ENCODE measurements at regions not wholly inside any gene's neighbourhood (a gene's known extent, or its start where the extent isn't known, plus 50 kb on each side); places are given as distances from the start of the nearest gene placed in this dataset.

GRCh38 chr2:224310943-224311625 is 90.8 kb downstream of the FAM124B start:
- no peak overlapping the region for H3K27ac Mint-ChIP-seq
- H3K27me3 Mint-ChIP-seq (ENCODE audit: low read depth): peaks cover 9% of the 10 kb centered on the region
- no peaks in the 10 kb centered on the region for H3K36me3 Mint-ChIP-seq

DNA sequence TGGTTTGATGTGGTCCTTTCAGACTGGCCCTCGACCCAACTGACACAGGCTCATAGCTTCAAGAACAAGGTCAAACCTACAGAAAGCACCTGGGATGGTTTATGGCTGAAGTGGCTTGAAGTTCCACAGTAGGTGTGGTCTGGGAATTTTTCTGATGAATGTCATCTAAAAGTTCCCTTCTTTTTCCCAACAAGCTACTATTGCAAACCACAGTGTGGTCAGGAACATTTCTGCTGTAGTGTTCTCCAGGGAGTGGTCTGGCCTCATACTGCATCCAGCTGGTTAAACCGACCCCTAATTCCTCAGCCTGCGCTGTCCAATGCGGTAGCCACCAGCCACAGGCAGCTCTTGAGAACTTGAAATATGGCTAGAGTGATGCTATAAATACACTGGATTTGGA is 92.7 kb downstream of the FAM124B start:
- H3K36me3 Mint-ChIP-seq: no peaks in the 10 kb centered on the region
- DNase-seq (ENCODE audit: low spot score in 2 of 2, unreplicated experiment in 2 of 2): no peak

More at GRCh38 chr2:224310943-224311625, 90.8 kb downstream of the FAM124B start:
- no peak for DNase-seq (ENCODE audit: low spot score in 2 of 2, unreplicated experiment in 2 of 2)
- no peaks in the 10 kb centered on the region for H3K9me3 Mint-ChIP-seq
- TF ChIP-seq CTCF (IDR thresholded peaks at IDR 0.05; ENCODE audit: unreplicated experiment): no peak
- no peak overlapping the region for H3K4me3 Mint-ChIP-seq
- H3K4me1 Mint-ChIP-seq: peaks cover 2% of the 10 kb centered on the region

DNA sequence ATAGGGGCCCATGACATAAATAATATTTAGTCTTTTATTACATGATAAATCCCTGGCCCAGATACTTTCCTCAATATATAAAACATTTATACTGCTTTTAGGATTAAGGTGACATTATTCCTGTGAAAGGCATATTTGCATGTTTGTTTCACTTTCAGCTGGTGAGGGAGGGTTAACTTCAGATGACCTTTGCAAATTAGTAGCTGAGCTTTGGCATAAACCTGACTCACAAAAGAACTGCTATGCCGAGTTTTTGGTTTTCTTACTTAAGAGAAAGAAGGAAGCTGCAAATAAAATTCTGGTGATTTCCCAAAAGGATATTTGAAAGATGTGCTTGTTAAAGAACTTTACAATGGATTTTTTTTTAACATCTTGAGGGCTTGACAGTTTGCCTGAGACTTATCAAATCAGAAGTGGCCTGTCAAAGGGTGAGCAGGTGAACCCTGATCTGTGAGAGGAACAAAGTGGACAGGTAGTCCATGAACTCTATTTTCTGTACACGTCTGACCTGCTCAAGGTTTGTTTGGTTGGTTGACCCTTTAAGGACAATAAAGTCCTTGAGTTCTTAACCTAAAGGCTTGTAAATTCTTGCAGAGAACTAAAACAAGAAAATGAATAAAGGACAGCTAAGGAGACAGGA is 93.5 kb downstream of the FAM124B start:
- no peak overlapping the region for H3K27ac Mint-ChIP-seq
- H3K9me3 Mint-ChIP-seq: no peaks in the 10 kb centered on the region
- DNase-seq (ENCODE audit: low spot score in 2 of 2, unreplicated experiment in 2 of 2): no peak
- H3K27me3 Mint-ChIP-seq (ENCODE audit: low read depth): peaks cover 5% of the 10 kb centered on the region
- no peaks in the 10 kb centered on the region for H3K36me3 Mint-ChIP-seq
- no peak overlapping the region for H3K4me3 Mint-ChIP-seq
- peaks cover 2% of the 10 kb centered on the region for H3K4me1 Mint-ChIP-seq
- TF ChIP-seq CTCF (IDR thresholded peaks at IDR 0.05; ENCODE audit: unreplicated experiment): no peak

More for the DNA sequence above, 92.7 kb downstream of the FAM124B start:
- Mint-ChIP-seq H3K27ac (no peak overlapping the region), H3K27me3 (ENCODE audit: low read depth) (peaks cover 7% of the 10 kb centered on the region), H3K9me3 (no peaks in the 10 kb centered on the region), H3K4me1 (peaks cover 2% of the 10 kb centered on the region), H3K4me3 (no peak overlapping the region)
- no peak for TF ChIP-seq CTCF (IDR thresholded peaks at IDR 0.05; ENCODE audit: unreplicated experiment)

GRCh38 chr2:224302952-224303351 is 99.0 kb downstream of the FAM124B start:
- DNase-seq (ENCODE audit: low spot score in 2 of 2, unreplicated experiment in 2 of 2): no peak
- Mint-ChIP-seq H3K27ac (no peak overlapping the region), H3K4me1 (peaks cover under 1% of the 10 kb centered on the region), H3K4me3 (no peak overlapping the region), H3K27me3 (ENCODE audit: low read depth) (no peaks in the 10 kb centered on the region), H3K36me3 (no peaks in the 10 kb centered on the region), H3K9me3 (no peaks in the 10 kb centered on the region)
- TF ChIP-seq CTCF (IDR thresholded peaks at IDR 0.05; ENCODE audit: unreplicated experiment): no peak

DNA sequence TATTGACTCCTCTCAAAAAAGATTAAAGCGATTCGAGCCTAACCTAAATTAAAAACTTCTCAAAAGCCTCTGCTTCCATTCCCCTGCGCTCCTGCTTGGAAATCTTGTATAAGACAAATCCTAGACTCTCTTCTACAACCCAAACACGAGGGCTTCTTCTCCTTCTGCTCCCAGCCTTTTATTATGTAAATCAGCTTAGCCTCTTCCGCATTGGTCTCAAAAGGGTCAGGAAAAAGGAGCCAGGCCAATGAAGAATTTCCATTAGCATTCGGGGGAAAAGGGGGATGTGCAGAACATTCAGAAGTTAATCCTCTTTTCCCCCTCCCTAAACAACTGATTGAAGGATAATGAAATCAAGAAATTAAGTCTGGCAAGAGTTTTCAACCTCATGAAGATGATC is 107.9 kb downstream of the FAM124B start:
- TF ChIP-seq CTCF (IDR thresholded peaks at IDR 0.05; ENCODE audit: unreplicated experiment): no peak
- no peak for DNase-seq (ENCODE audit: low spot score in 2 of 2, unreplicated experiment in 2 of 2)
- no peaks in the 10 kb centered on the region for H3K36me3 Mint-ChIP-seq
- no peak overlapping the region for H3K27ac Mint-ChIP-seq
- H3K4me1 Mint-ChIP-seq: no peaks in the 10 kb centered on the region
- no peaks in the 10 kb centered on the region for H3K9me3 Mint-ChIP-seq
- H3K27me3 Mint-ChIP-seq (ENCODE audit: low read depth): peaks cover 1% of the 10 kb centered on the region
- H3K4me3 Mint-ChIP-seq: no peak overlapping the region
